Gastroesophageal sphincter (tissue), 3 donors: ENCODE measurements at regions not wholly inside any gene's neighbourhood (a gene's known extent, or its start where the extent isn't known, plus 50 kb on each side); places are given as distances from the start of the nearest gene placed in this dataset.

Source experiments
- CTCF ChIP-seq, 4 experiments: fragments of 200-600 bp in 2 of 4; fragments of 450-650 bp in 2 of 4; sonication (generic) in 1 of 4; IDR thresholded peaks; one replicate each; pipeline ENCODE4 v1.5.1; 2017 to 2019; ENCODE audit warnings: antibody characterized with exemption in 4 of 4, mild to moderate bottlenecking in 2 of 4, moderate library complexity in 2 of 4
- POLR2A ChIP-seq, 2 donors: fragments of 450-650 bp; IDR thresholded peaks; one replicate each; pipeline ENCODE4 v1.6.1; 2017; ENCODE audit warnings: antibody characterized with exemption in 2 of 2, mild to moderate bottlenecking in 2 of 2, moderate library complexity in 1 of 2
- POLR2AphosphoS5 ChIP-seq: sonication (generic); formaldehyde crosslinking; IDR thresholded peaks from one replicate; pipeline ENCODE4 v1.6.1; 2017; ENCODE audit warnings: antibody characterized with exemption

- TF ChIP-seq CTCF (IDR thresholded peaks at IDR 0.05) (no peak), POLR2A (IDR thresholded peaks at IDR 0.05) (no peak), POLR2AphosphoS5 (no peak)
Measured at GRCh38 chr11:128116447-128116846, 470.9 kb downstream of the ETS1 start.
